NCI-H146 treated with DMSO at 0.1 percent for 48 hours (cell line): ENCODE measurements at regions not wholly inside any gene's neighbourhood (a gene's known extent, or its start where the extent isn't known, plus 50 kb on each side); places are given as distances from the start of the nearest gene placed in this dataset.

Source experiments
- DNase-seq: peaks from one replicate; lab custom pipeline; 2025; ENCODE audit not compliant: unreplicated experiment; lab: John Stamatoyannopoulos, UW

DNA sequence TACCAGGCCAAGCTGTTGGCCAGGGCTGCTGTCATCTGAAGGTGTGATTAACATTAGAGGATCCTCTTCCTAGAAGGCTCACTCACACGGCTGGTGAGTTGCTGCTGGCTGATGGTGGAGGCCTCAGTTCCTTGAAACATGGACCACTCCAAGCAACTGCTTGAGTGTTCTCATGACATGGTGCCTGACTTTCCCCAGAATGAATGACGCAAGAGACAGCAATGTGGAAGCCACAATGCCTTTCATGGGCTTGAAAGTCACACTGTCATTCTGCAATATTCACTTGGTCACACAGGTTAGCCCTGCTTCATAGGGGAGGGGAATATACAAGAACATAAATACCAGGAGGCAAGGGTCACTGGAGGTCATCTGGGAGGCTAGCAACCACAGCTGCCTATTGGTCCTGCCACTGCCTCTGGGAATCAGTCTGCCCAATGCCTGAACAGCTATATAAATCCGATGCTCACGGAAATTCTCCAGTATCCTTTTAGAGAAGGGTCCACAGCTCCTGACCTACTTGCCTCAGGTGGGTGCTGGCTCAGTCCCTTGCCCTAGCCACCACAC, 97.1 kb upstream of the MAML3 start:
- no peak for DNase-seq

DNA sequence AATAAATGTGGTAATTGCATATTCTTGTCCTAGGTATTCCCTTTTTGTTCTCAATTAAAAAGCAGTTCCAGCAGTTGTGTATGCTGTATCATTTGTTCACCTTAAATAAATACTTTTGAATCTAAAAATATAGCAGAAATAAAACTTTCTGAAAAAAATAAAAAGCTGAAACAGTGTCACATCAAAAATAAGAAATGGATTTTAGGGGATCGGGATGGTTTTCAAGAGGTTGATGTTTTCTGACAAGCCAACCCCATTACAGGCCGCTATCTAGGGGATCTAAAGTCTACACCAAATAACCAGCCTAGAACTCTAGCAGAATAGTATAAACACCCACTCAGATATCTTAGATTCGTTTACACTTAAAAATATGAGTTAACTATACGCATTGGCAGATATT, 95.4 kb upstream of the MAML3 start:
- no peak for DNase-seq

DNA sequence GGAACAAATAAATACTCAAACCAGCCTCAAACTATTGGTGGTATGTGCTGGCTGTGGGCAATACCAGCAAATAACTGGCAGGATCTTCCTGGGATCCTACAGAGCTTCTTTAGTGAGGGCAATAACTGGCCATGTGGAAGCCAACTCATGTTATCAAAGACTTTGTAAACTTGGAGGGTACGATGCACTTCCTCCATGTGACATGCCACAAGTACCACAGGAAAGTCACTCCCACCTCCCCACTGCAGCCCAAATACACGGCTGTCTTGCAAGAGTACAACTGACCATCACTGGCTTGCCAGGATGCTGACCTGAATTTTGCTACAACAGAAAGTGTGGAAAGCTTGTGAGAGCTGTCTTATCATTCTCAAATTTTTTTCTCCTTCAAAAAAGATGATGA, 93.3 kb upstream of the MAML3 start:
- DNase-seq: no peak

DNA sequence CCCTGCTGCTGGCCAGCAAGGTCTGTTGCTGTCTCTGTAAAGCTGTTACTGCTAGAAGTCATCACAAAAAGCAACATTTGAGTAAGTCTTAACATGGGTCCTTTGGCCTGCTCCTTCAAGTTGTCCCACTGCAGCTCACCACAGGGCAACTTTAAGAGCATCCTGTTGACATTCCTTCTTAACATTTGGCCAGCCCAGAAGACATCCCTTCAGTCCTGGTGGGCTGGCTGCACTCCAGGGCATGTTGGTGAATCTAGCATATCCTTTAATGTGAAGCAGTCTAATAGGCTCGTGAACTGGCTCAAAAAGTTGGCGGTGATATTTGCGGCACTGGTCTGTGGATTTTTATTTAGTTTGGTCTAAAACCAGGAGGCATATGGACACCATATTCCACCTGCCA, 92.2 kb upstream of the MAML3 start:
- DNase-seq: no peak

DNA sequence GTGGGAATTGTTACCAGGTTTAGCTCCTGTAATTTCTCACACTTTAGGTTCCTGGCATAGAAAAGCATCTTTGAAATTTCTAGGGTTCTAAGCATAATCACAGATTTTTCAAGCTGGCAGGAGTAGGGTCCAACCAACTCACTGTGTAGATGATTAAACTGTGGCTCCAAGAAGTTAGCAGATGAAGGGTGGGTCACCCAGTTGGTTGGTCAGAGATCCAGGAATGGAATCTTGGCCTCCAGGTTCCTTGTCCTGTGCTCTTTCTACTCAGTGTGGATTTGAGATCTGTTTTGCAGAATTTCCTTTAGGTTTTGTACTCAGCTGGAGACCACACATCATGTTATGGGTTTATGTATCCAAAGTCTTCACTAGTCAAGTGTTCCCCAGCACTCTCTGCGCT, 90.3 kb upstream of the MAML3 start:
- no peak for DNase-seq

DNA sequence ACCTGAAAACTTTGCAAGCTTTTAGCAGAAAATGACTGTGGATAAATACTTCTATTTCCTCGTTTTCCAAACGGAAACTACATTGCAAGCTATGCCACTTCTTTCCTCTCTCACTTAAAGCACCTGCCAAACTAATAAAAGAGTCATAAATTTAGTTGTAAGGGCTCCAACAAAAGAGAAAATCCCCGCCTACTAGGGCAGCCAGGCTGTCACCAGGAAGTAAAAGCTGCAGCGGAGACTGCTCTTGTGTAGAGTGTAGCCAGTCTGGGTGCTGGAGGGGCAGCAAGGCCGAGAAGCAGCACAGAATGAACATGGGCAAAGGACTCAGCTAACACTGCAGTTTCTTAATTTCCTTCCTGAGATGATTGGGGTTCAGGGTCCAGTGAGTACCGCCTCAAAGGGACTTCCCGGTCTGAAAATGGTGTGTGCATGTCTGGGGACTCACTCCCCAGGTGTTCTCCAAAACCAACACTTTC, 89.3 kb upstream of the MAML3 start:
- peak; percentile 53 for DNase-seq

DNA sequence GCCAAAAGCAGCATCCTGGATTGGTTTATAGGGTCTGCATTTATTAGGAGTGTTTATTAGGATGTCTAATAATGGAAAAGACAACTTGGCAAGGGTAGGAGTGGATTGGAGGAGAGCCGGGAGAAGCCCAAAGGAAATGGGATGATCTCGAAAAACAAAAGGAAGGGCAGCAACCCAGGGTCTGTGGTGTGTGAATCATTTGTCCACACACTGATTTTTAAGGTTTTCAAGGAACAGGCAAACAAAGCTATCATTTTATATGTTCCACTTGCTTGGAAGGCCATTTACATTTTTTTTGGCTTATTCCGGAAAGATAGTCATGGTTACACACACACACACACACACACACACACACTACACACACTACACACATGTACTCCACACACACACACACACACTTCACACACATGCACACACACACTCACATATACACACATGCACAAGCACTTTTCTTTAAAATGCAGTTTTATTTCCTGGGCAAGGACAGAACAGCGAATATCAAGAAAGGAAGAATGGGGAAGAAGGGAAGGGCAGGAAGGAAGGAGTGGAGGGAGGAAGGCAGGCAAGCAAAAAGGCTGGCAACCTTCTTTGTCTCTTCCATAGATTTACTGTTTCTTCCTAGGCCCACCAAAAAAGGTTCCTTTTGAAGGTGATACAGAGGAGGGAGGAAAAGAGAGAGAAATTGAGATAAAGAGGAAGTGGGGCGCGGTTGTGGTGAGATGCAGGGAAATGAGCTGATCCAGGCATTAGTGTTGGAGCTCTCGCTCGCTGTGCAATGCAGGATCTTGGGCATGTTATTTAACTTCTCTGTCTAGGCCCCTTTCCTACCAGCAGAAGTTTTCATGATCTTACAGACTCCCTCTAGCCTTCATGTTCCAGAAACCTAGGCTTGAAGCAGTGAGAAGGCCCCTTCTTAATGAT, 88.6 kb upstream of the MAML3 start:
- DNase-seq: no peak

DNA sequence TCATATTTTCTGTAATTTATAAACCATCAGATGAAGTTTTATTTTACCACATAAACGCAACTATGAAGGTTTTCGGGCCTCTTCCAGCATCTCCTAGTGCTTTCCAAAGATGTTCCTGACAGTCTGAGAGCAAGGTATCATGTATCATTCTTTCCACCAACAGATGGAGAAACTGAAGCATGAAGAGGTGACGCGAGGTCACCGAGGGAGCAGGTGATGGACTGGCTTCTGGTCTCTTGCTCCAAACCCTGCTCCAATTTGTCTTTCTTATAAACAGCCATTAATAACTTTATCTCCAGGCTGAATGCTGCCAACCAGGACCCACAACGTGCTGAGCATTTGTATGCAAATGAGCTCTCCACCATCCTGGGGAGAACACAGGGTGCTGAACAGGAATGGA, 86.3 kb upstream of the MAML3 start:
- DNase-seq: peak; percentile 47

DNA sequence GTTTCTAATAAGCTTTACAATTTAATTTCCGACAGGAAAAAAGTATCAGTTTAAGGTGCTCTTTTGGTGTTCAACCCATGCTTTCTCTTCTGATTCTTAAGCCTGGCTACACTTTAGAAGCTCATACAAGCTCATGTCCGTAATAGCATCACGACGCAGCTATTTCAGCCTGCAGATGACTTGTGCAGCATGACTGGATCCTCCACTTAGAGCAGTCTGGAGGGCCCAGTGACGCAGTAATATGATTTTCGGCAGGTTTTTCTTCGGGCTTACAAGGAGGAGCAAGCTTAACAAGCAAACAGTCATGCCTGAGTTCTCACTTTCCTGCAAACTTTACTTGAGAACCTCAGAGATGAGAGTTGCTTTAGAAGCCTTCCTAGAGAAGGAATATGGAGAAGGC, 85.3 kb upstream of the MAML3 start:
- peak; percentile 28 for DNase-seq

DNA sequence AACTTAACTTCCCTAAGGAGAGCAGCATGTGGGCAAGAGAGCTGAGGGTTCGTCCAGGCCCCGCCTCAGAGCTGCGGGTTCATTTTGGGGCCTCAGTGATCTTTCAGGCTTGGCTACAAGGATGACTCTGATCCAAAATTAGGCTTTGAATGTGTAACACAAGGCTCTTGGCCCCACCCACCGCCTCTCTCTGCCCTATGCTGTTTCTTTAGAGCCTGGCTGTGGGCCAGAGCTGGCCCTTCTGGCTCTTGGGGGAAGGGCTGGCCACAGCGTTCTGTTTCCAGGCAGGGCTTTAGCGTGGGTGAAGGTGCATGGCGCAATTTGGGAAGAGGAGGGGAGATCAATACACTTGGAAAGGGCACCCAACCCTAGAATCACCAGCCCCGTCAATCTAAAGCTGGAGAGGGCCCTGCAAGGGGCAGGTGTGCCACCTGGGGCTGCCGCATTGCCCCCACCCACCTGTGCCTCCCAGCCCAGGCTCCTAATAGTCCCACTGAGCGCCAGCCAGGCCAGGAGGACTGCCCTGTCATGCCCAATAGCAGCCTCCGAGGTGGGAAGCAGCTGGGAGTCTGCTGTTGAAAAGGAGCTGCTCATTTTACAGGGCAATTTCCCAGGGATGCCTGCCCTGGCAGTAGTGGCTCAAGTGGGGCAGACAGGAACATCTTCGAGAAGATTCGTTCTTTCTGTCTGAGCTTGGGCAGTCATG, 84.5 kb upstream of the MAML3 start:
- DNase-seq: peak; percentile 79

DNA sequence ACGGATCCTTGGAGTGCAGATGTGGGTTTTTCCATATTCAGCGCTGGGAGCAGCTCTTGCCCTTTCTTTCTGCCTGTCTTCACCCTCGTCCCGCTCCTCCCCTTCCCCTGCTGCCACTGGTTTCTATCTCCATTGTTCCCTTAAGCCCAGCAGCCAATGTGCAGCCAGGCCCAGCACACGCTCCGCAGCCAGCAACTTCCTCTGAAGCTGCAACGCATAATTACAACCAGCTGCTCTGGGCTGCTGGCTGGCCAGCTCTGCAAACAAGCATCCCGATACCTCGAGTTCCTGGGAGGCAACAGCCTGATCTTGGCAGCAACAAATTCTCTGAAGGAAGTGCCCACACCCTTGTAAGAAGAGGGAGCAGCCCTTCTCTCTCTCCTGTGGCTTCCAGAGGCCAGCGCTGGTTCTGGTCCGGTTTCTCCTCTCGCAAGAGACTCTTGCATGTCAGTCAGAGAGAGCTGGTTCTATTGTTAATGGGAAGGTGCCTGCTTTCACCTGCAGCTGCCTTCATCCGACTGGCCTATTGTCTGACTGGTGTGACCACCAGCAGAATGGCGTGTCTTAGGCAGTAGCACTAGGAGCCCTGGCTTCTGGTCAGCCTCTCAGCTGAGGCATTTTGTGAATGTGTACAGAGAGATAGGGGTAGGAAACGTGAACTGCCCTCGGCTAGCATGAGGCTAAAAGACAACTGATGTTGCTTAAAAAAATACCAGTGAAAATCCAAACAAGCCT, 83.8 kb upstream of the MAML3 start:
- peak; percentile 90 for DNase-seq

DNA sequence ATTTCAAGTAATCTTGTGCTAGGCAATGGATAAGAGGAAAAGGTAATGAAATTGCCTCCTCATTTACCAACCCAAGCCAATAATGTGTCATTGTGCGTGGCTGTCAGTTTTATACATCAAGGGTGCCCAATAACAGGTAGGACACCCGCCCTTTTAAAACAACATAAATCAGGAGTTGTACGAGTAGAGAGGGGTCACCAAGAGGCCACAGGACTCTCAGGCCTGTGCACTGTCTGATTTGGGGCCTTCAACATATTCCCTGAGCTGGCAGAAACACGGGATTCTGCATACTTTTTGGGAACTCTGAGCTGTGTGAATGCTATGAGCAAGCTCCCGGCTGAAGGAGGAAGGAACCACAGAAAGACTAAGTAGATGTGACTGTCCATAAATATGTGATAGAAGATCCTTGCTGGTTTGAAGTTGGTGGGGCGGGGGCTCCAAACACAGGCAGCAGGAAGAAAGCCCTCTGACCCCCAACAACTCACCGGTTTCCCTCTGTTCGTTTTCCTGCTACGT, 82.7 kb upstream of the MAML3 start:
- DNase-seq: no peak

DNA sequence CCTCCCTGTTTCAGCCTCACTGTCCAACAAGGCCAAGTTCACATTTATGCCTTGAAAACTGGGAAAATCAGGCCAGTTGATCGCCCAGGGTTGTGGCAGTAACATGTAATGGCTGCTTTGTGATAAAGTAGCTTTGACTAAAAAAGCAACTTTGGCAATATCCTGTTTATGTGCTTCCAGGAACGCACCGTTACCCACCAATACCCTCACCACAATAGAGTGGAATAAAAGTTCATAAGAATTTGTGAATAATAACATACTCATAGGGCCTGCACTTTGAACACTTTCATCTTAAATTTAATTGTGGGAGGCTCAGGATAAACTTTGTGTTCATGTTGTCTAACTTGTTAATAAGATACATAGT, 80.7 kb upstream of the MAML3 start:
- no peak for DNase-seq

DNA sequence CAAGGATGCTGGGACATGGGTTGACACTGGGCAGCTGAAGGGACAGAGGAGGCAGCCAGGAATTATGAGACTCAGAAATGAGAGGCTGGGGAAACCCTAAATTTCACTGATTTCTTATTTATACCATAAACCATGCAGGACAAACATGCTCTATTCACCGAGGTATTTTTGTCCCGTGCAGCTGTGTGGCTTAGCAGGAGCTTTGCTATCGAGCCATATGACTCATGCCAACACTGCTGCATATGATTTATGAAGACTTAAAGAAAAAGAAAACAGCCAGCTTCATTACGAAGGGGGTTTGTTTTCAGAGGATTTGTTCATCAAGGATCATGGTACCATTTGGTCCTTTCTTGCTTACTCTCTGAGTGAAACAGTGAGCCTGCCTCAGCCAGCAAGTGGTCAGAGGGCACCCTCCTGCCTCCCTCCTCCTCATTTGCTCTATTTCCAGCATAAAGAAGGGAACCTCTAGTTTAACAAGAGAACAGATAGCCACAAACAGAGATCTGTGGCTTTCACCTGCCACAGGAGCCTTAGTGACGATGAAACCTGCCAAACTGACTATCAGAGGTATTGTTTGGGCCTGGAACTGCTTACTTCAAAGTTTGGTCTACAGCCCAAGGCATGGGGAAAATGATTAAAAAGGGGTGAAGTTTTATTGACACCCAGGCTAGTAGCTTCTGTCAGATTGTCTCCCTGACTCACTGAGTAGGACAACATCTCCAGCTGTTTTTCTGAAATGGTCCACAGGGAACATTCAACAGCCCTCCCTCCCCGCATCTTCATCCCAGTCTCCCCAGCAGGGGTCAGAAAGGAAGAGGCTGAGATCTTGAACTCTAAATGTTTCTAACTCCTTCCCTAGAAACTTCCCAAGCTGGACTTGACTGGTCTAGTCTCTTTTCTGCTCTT, 80.1 kb upstream of the MAML3 start:
- DNase-seq: no peak

DNA sequence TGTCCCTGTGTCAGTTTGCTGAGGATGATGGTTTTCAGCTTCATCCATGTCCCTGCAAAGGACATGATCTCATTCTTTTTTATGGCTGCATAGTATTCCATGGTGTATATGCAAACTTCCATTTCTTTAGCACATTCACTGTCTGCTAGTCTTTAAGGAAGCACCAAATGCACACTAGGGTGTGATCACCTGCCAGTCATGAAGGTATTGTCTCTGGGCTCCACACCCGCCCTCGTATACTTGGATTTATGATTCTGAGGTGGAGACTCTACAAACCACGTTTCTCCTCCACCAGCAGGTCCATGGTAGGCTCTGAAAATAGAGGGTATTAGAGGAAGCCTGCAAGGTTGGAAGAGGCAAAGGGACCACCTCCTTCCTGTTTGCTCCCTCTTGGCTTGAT, 75.9 kb upstream of the MAML3 start:
- no peak for DNase-seq

DNA sequence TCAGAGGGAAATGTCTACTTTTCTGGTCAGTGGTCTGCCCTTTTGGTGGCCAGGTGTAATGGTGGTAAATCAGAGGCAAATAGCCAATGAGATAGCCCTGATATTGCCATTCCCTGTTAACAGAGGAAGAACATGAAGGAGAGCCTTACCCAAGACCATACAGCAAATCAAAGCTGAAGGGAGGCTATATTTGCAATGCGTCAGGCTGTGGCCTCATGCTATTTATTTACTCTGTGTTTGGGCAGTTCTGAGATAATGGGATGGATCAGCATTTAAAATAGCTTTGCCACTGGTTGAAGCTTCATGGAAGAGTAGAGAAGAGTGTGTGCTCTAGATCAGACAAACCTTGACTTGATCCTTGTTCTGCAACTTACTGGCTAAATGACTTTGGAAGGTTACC, 73.3 kb upstream of the MAML3 start:
- DNase-seq: no peak

DNA sequence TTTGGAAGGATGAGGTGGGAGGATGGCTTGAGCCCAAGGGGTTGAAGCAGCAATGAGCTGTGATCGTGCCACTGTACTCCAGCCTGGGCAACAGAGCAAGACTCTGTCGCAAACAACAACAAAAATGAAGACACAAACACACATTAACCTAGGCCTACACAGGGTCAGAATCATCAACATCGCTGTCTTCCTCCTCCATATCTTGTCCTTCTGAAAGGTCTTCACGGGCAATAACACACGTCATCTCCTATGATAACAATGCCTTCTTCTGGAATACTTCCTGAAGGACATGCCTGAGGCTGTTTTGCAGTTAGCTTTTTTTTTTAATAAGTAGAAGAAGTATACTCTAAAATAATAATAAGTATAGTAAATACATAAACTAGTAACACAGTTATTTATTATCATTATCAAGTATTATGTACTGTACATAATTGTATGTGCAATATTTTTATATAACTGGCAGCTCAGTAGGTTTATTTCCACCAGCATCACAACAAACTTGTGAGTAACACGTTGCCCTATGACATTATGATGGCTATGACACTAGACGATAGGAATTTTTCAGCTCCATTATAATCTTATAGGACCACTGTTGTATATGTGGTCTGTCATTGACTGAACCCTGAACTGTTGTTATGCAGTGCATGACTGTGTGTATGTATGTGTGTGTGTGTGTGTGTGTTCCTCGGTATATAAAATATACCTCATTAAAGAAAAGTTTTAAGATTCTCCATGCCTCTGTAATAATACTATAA, 69.2 kb upstream of the MAML3 start:
- no peak for DNase-seq

DNA sequence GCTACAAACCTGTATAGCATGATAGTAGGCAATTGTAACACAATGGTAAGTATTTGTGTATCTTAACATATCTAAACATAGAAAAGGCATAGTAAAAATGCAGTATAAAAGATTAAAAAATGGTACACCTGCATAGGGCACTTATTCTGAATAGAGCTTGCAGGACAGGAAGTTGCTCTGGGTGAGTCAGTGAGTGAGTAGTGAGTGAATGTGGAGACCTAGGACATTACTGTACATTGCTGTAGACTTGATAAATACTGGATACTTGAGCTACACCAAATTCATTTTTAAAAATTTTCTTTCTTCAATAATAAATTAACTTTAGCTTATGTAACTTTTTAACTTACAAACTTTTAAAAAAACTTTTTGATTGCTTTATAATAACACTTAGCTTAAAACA, 68.2 kb upstream of the MAML3 start:
- DNase-seq: no peak

DNA sequence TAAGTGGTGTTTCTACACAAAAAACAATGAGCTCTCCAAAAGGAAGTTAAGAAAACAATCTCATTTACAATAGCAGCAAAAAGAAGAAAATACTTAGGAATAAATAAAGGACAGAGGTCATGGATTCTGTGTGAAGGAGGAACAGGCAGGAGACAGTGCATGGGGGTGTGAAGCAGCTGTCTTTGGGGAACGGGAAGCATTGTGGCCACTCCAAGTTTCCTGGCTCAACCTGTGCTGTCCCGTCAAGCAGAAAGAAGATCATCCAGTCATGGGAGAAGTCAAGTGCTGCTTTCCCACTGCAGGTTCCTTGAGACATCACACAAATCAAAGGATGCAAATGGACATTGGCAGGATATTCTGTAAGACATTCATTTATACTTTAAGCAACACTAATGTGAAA, 66.1 kb upstream of the MAML3 start:
- no peak for DNase-seq
